Suprapubic skin (tissue), 4 donors: ENCODE measurements at regions not wholly inside any gene's neighbourhood (a gene's known extent, or its start where the extent isn't known, plus 50 kb on each side); places are given as distances from the start of the nearest gene placed in this dataset.

Source experiments
- DNase-seq, 2 donors: peaks; one replicate each; pipeline ENCODE4 v3.0.0-alpha.2; 2019; ENCODE audit warnings: low spot score in 2 of 2
- H3K27ac ChIP-seq: fragments of 200-600 bp; sonication (generic); one replicate; pipeline ENCODE4 v1.5.1; 2019
- H3K27me3 ChIP-seq: fragments of 200-600 bp; sonication (generic); one replicate; pipeline ENCODE4 v1.5.1; 2019
- H3K36me3 ChIP-seq: fragments of 200-600 bp; sonication (generic); one replicate; pipeline ENCODE4 v1.5.1; 2019
- H3K4me1 ChIP-seq: fragments of 200-600 bp; sonication (generic); one replicate; pipeline ENCODE4 v1.5.1; 2019
- H3K4me3 ChIP-seq: fragments of 200-600 bp; sonication (generic); one replicate; pipeline ENCODE4 v1.5.1; 2019; ENCODE audit warnings: mild to moderate bottlenecking
- H3K9me3 ChIP-seq: fragments of 200-600 bp; sonication (generic); one replicate; pipeline ENCODE4 v1.5.1; 2019
- CTCF ChIP-seq, 2 donors: fragments of 200-600 bp in 1 of 2; fragments of 450-650 bp in 1 of 2; sonication (generic) in 1 of 2; IDR thresholded peaks; one replicate each; pipeline ENCODE4 v1.5.1; 2016 to 2019; ENCODE audit warnings: antibody characterized with exemption in 2 of 2, mild to moderate bottlenecking in 1 of 2, moderate library complexity in 1 of 2
- EP300 ChIP-seq: sonication (generic); formaldehyde crosslinking; IDR thresholded peaks from one replicate; pipeline ENCODE4 v1.6.1; 2017; ENCODE audit warnings: antibody characterized with exemption
- POLR2A ChIP-seq, 2 donors: fragments of 450-650 bp; IDR thresholded peaks; one replicate each; pipeline ENCODE4 v1.6.1; 2017; ENCODE audit warnings: antibody characterized with exemption in 2 of 2, mild to moderate bottlenecking in 2 of 2, moderate library complexity in 2 of 2
- POLR2AphosphoS5 ChIP-seq, 3 donors: sonication (generic); formaldehyde crosslinking; IDR thresholded peaks; one replicate each; pipeline ENCODE4 v1.6.1; 2017; ENCODE audit warnings: antibody characterized with exemption in 3 of 3
- WGBS: methylation state at CpG from one replicate; pipeline ENCODE4 v1.1.5; 2018; 5-methylcytosine and 5-hydroxymethylcytosine counted together

GRCh38 chr16:22614271-22614947 lies 103.7 kb downstream of the NPIPB5 start:
- Histone ChIP-seq H3K9me3 (no peaks in the 10 kb centered on the region), H3K4me1 (no peaks in the 10 kb centered on the region), H3K27ac (no peak overlapping the region), H3K4me3 (no peak overlapping the region), H3K36me3 (no peaks in the 10 kb centered on the region), H3K27me3 (no peaks in the 10 kb centered on the region)
- no peak for DNase-seq
- TF ChIP-seq CTCF (IDR thresholded peaks at IDR 0.05) (no peak), POLR2A (IDR thresholded peaks at IDR 0.05) (no peak), EP300 (no peak), POLR2AphosphoS5 (IDR thresholded peaks at IDR 0.05) (no peak)
- WGBS = 81% methylated on average over 6 of the region's 6 CpGs

GRCh38 chr16:22618842-22619241 lies 108.2 kb downstream of the NPIPB5 start:
- Histone ChIP-seq H3K36me3 (no peaks in the 10 kb centered on the region), H3K27me3 (no peaks in the 10 kb centered on the region), H3K27ac (no peak overlapping the region), H3K4me1 (peaks cover 4% of the 10 kb centered on the region), H3K9me3 (no peaks in the 10 kb centered on the region), H3K4me3 (no peak overlapping the region)
- TF ChIP-seq POLR2AphosphoS5 (IDR thresholded peaks at IDR 0.05) (no peak), CTCF (IDR thresholded peaks at IDR 0.05) (no peak), EP300 (no peak), POLR2A (IDR thresholded peaks at IDR 0.05) (no peak)
- no peak for DNase-seq
- 91% methylated on average over 5 of the region's 5 CpGs for WGBS

GRCh38 chr16:22621586-22622155 lies 111.0 kb downstream of the NPIPB5 start:
- WGBS = 52% methylated on average over 7 of the region's 7 CpGs

GRCh38 chr16:22622703-22623102 lies 112.0 kb downstream of the NPIPB5 start:
- H3K27me3 ChIP-seq = no peaks in the 10 kb centered on the region
- DNase-seq = no peak
- H3K27ac ChIP-seq = no peak overlapping the region
- no peak overlapping the region for H3K4me3 ChIP-seq
- WGBS = 93% methylated on average over 5 of the region's 5 CpGs
- H3K4me1 ChIP-seq = peaks cover 4% of the 10 kb centered on the region
- TF ChIP-seq CTCF (IDR thresholded peaks at IDR 0.05) (no peak), POLR2A (IDR thresholded peaks at IDR 0.05) (no peak), POLR2AphosphoS5 (IDR thresholded peaks at IDR 0.05) (no peak), EP300 (no peak)
- H3K9me3 ChIP-seq = no peaks in the 10 kb centered on the region
- H3K36me3 ChIP-seq = no peaks in the 10 kb centered on the region

More at GRCh38 chr16:22621586-22622155, 111.0 kb downstream of the NPIPB5 start:
- H3K4me1 ChIP-seq = peaks cover 4% of the 10 kb centered on the region
- no peak for DNase-seq
- TF ChIP-seq EP300 = no peak
- TF ChIP-seq POLR2AphosphoS5 (IDR thresholded peaks at IDR 0.05) = no peak
- no peak for TF ChIP-seq POLR2A (IDR thresholded peaks at IDR 0.05)
- no peak overlapping the region for H3K4me3 ChIP-seq
- H3K27ac ChIP-seq = no peak overlapping the region
- no peaks in the 10 kb centered on the region for H3K36me3 ChIP-seq
- no peaks in the 10 kb centered on the region for H3K27me3 ChIP-seq
- H3K9me3 ChIP-seq = no peaks in the 10 kb centered on the region

GRCh38 chr16:22623351-22623781 lies 112.7 kb downstream of the NPIPB5 start:
- Histone ChIP-seq H3K27ac (no peak overlapping the region), H3K4me1 (peaks cover 4% of the 10 kb centered on the region), H3K27me3 (no peaks in the 10 kb centered on the region), H3K9me3 (no peaks in the 10 kb centered on the region), H3K4me3 (no peak overlapping the region), H3K36me3 (no peaks in the 10 kb centered on the region)
- TF ChIP-seq POLR2AphosphoS5 (IDR thresholded peaks at IDR 0.05) (no peak), CTCF (IDR thresholded peaks at IDR 0.05) (no peak), EP300 (no peak), POLR2A (IDR thresholded peaks at IDR 0.05) (no peak)
- 60% methylated on average over 2 of the region's 2 CpGs for whole genome bisulfite sequencing
- no peak for DNase-seq
